ENCODE measurements at regions not wholly inside any gene's neighbourhood (a gene's known extent, or its start where the extent isn't known, plus 50 kb on each side); places are given as distances from the start of the nearest gene placed in this dataset.

DNA sequence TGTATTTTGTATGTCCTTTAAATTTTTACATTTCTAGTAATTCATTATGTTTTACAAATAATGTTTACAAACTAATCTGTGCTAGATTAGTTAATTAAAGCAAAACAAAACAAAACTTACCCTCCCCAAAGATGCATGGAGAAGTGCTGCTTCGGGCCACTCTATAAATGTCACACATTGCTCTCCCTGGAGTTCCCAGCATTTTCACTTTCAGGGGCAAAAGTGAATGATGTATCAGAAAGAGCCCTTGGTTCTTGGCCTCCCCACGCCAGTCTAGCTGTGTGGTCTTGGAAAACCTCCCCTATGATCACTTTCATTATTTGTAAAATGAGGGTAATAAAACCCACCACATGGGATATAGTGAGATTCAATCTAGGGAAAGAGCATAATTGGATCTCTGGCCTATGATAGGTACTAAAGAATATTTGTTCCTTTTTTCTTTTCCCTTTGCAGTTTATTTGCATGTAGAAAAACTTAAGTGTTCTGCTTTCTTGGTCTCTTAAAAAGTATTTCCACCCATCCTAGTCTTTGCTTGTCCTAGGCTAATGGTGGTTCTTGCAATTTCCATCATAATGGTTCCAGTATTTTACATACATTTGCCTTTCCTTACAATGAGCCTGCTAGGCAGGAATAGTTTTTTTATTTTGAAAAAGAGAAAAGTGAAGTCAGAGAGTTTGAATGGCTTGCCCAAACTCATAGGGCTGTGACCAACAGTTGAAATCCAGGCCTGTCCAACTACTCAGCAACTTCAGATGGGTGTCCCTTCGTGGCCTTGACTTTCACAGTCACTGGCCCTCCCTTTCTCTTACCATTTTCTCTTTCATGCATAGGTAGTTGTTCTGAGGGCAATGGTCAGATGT is 184.5 kb upstream of the KLF4 start:
- TF ChIP-seq, protein P1, sequence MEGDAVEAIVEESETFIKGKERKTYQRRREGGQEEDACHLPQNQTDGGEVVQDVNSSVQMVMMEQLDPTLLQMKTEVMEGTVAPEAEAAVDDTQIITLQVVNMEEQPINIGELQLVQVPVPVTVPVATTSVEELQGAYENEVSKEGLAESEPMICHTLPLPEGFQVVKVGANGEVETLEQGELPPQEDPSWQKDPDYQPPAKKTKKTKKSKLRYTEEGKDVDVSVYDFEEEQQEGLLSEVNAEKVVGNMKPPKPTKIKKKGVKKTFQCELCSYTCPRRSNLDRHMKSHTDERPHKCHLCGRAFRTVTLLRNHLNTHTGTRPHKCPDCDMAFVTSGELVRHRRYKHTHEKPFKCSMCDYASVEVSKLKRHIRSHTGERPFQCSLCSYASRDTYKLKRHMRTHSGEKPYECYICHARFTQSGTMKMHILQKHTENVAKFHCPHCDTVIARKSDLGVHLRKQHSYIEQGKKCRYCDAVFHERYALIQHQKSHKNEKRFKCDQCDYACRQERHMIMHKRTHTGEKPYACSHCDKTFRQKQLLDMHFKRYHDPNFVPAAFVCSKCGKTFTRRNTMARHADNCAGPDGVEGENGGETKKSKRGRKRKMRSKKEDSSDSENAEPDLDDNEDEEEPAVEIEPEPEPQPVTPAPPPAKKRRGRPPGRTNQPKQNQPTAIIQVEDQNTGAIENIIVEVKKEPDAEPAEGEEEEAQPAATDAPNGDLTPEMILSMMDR (IDR thresholded peaks at IDR 0.05): no peak
- Histone ChIP-seq H3K36me3 (no peaks in the 10 kb centered on the region), H3K27me3 (no peaks in the 10 kb centered on the region), H3K4me3 (no peak overlapping the region), H3K27ac (no peak overlapping the region), H3K4me1 (no peaks in the 10 kb centered on the region), H3K9me3 (no peaks in the 10 kb centered on the region)
- DNase-seq (ENCODE audit: low spot score): no peak

DNA sequence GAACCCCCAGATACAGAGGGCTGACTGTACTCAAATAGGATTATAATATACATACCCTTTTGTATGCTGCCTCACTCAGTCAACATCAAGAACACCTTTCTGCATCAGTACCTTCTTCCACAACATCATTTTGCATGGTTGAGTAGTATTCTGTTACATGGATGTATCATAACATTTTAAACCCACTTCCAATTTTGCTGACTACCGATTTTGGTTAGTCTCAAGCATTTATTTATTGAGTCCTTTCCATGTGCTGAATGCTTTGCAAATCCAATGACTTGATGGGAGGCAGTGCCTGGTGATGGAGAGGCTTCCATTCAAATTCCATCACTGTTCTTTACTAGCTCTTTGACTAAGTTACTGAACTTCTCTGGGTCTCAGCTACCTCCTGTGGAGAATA is 182.0 kb upstream of the KLF4 start:
- no peak overlapping the region for H3K4me3 ChIP-seq
- H3K4me1 ChIP-seq: peaks cover 0 to 11% of the 10 kb centered on the region in 2 donors
- no peaks in the 10 kb centered on the region for H3K9me3 ChIP-seq
- no peaks in the 10 kb centered on the region for H3K36me3 ChIP-seq
- H3K27ac ChIP-seq: no peak overlapping the region
- H3K27me3 ChIP-seq: no peaks in the 10 kb centered on the region
- no peak for DNase-seq (ENCODE audit: low spot score)
- TF ChIP-seq, protein P1 (IDR thresholded peaks at IDR 0.05): no peak

DNA sequence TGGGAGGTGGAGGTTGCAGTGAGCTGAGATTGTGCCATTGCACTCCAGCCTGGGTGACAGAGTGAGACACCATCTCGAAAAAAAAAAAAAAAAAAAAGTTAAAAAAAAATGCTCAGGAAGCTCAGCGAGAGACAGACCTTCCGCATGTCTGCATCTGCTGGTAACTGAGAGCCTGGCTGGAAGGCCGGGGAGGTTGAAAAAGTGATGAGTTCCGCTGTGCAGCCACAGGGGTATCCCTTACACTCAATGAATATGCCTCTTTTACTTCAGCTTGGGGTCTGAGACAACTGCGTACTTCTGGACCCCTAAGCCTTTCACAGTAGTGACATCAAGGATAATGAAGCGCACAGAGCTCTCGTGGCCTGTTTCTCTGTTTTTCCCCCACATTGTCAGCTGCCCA is 179.9 kb upstream of the KLF4 start:
- TF ChIP-seq, protein P1 (IDR thresholded peaks at IDR 0.05): no peak
- no peak overlapping the region for H3K4me3 ChIP-seq
- no peaks in the 10 kb centered on the region for H3K36me3 ChIP-seq
- no peak overlapping the region for H3K27ac ChIP-seq
- no peaks in the 10 kb centered on the region for H3K9me3 ChIP-seq
- peaks cover 0 to 11% of the 10 kb centered on the region in 2 donors for H3K4me1 ChIP-seq
- no peaks in the 10 kb centered on the region for H3K27me3 ChIP-seq
- DNase-seq (ENCODE audit: low spot score): no peak

DNA sequence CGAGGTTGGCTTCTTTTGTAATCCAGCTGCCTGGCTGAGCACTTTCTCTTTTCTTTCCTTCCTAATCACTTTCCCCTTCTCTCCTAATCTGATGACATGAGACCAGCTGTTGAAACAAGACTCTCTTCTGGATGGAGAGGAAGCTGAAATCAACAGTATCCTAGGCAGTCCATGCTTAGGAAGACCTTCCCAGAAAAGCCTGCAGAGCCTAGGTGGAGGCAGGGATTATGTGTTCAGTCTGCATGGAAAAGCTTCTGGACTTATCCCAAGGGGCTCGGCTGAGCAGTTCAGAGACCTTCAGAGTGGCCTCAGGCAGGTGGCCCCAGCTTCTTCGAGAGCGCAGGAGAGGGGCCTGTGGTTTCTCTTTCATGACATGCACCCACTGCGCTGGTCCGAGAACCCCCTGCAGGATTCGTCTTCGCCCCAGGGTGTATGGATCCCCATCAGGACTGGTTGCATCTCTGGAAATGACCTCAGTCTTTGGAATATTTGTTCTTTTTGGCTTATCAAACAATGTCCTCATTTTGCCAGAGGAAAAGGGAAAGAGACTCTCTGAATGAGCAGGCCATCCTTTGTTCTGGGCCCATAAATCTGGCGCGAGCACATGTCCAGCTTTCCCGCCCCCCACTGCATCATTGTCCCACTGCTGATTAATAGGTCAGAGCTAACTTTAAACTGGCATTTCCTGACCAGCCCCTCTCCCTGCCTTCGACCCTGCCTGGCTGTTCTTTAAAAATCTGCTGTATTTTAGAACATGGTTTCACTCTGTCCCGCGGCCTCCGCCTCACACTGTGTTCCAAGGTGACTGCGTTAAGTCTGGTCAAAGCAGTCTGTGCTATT is 177.9 kb upstream of the KLF4 start:
- Histone ChIP-seq H3K9me3 (no peaks in the 10 kb centered on the region), H3K27ac (peak overlapping the region; percentile 61 to 70), H3K4me1 (peaks cover 0 to 11% of the 10 kb centered on the region in 2 donors), H3K4me3 (no peak overlapping the region), H3K36me3 (no peaks in the 10 kb centered on the region), H3K27me3 (no peaks in the 10 kb centered on the region)
- DNase-seq (ENCODE audit: low spot score): peak; percentile 63
- TF ChIP-seq, protein P1 (IDR thresholded peaks at IDR 0.05): no peak

DNA sequence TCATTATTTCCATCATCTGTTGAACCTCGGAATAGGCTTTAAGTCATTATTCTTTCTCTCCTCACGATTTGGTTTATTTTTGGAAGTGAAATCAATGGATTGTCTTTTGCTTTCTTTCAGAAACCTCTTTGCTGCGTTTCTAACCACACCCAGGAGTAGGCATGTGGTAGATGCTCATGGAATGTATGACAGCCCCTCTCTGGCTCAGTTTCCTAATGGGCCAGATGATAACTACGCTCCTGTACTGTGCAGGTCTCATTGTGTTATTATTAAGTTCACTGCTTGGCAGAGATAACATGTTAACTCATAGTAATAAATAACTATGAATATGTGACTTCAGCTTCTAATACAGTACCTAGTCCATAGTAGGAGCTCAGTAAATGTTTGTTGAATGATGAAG is 175.5 kb upstream of the KLF4 start:
- Histone ChIP-seq H3K36me3 (no peaks in the 10 kb centered on the region), H3K27ac (no peak overlapping the region), H3K9me3 (no peaks in the 10 kb centered on the region), H3K27me3 (no peaks in the 10 kb centered on the region), H3K4me3 (no peak overlapping the region), H3K4me1 (peaks cover 0 to 11% of the 10 kb centered on the region in 2 donors)
- TF ChIP-seq, protein P1 (IDR thresholded peaks at IDR 0.05): no peak
- DNase-seq (ENCODE audit: low spot score): no peak
